NB4 (cell line): ENCODE measurements at regions not wholly inside any gene's neighbourhood (a gene's known extent, or its start where the extent isn't known, plus 50 kb on each side); places are given as distances from the start of the nearest gene placed in this dataset.

Source experiments
- CTCF ChIP-seq: IDR thresholded peaks from one replicate; pipeline ENCODE4 v1.5.1; 2012; ENCODE audit warnings: low read depth, low read length
- POLR2A ChIP-seq: IDR thresholded peaks from 2 replicates; pipeline ENCODE4 v1.6.1; 2011; ENCODE audit warnings: mild to moderate bottlenecking; ENCODE audit not compliant: insufficient read length; ENCODE audit errors: extremely low read depth

- no peak for TF ChIP-seq CTCF
- no peak for TF ChIP-seq POLR2A
These were observed 313.0 kb upstream of the COL8A1 start for GRCh38 chr3:99325402-99325801.
